Amniotic epithelial cell (primary cell): ENCODE measurements at regions not wholly inside any gene's neighbourhood (a gene's known extent, or its start where the extent isn't known, plus 50 kb on each side); places are given as distances from the start of the nearest gene placed in this dataset.

Experiments
- DNase-seq: peaks from one replicate; pipeline ENCODE4 v3.0.0-alpha.2; 2010; ENCODE audit warnings: low read depth

DNA sequence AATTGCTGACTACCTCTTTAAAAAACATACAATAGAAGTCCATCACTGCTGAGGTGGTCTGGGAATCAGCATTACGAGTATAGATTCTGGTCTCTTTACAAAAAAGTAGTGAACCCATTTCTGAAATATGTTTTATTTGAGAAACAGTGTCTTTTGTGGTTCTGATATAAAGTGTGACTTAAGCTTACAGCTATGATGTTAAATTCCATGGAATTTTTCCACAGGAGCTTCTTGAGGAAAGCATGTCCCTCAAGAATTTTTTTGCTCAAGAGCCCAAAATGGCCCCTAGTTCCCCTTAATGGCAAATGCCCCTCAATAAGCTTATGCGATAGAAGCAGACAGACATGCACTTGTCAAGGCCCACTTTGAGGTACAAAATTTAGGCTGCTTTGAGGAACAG lies 265.7 kb downstream of the FAM170A start:
- DNase-seq: no peak

GRCh38 chr5:119896826-119897536 lies 267.6 kb downstream of the FAM170A start:
- DNase-seq: peak; percentile 3

DNA sequence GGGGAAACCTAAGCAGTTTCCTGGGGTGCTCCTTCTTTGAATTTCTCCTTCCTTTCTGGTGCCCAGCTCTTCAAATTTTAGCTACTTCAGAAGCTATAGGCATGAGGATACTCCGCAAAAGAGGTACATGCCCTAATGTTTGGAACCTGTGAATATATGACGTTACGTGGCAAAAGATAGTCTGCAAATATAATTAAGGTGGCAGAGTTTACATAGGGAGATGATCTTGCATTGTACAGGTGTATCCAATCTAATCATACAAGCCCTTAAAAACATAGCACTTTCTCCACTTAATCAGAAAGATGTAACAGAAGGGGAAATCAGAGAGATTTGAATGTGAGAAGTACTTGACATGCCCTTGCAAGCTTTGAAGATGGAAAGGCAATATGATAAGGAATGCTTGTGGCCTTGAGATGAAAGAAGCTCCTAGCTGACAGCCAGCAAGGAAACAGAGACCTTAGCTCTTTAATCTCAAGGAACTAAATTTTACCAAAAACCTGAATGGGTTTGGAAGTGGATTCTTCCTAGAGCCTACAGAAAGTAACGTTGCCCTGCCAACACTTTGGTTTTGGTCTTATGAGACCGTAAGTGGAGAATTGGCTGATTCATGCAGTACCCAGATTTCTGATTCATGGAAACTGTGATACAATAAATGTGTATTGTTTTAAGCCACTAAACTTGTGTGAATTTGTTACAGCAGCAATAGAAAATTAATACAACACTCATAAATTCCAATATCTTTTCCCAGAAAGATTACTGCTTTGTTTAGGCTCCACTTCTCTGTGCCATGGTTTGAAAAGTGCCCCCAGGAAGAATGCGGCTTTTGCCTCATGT lies 268.4 kb downstream of the FAM170A start:
- no peak for DNase-seq

DNA sequence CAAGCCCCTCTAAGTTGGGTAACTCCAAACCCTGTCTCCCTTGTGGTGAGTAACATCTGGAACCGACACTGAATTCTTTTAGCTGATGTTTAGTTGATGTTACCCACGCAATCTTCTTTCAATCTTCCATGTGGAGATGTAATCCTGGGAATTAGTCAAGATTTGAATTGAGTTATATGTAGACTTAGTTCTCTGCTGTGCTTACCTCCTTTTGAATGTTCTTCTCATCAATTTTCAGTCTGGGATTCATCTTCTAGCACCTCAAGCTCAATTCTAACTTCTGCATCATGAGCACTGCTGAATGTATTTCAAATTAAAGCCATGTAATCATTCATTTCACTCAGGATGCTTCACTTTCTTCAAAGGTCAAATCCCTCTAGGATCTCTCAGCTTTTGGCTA lies 270.6 kb downstream of the FAM170A start:
- peak; percentile 3 for DNase-seq

DNA sequence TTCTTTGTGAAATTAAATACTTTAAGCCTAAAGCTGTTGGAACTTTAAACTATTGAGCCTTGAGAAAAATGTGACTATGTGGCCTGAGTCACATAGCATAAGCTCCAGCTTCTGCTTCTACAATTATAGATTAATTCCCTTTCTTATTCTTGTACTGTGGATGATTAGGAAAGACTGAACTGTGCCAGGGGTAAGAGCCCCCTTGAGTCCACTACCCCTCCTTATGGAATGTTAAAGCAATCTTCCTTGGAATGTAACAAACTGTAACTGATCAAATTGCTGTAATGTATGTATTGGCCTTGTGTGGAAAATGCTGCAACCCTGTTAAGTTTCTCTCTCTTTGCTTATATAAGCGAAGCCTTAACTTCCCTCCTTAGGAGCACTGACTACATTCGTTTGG lies 273.2 kb downstream of the FAM170A start:
- no peak for DNase-seq

DNA sequence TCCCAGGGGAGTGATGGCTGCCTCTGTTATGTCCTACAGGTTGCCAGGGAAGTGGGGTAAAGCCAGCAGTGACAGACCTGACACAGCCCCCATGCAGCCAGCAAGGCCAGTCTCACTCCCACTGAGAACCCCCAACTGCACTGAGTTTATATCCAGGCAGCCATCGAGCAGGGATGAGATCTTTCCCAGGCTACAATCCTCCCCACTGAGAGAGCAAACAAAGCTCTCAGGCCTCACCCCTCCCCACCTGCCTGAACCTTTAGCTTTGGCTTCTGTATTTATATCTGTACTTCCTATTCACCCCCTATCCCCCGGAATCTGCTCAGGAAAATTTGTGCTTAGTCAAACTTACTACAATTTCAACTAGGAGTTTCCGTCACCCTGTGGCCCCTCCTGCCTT lies 284.1 kb downstream of the FAM170A start:
- DNase-seq: no peak

DNA sequence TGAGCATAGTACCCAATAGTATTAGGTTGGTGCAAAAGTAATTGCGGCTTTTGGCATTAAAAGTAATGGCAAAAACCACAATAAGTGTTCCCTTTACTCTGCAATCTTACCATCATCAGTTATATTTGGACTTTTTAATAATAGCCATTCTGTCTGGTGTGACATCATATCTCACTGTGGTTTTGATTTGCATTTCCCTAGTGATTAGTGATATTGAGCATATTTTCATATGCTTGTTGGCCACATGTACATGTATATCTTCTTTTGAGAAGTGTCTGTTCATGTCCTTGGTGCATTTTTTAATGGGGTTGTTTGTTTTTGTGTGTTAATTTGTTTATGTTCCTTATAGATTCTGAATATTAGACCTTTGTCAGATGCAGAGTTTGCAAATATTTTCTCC lies 289.9 kb downstream of the FAM170A start:
- DNase-seq: no peak

- DNase-seq: no peak
Measured at GRCh38 chr5:119926301-119926700, 296.9 kb downstream of the FAM170A start.

- no peak for DNase-seq
Measured at GRCh38 chr5:119928974-119929373, 299.6 kb downstream of the FAM170A start.

DNA sequence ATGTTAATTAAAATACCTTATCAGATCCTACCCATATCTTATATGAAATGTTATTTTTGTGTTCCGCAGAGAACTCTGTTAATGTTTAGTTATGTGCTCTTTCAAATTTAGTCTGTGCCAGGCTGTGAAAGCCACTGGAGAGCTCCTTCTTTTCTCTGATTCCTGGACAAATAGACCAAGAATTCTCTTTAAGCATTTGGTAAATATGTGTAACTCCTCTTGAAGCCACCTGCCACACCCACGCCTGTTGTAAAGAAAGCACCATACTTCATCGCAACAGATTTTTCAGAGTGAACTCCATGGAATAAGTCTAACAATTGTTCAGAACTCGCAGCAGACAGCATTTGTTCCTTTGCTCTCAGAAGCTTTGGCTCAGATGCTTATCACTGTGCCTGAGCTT lies 301.1 kb downstream of the FAM170A start:
- DNase-seq: no peak

GRCh38 chr5:119943148-119943547 lies 313.8 kb downstream of the FAM170A start:
- DNase-seq: peak; percentile 14

- no peak for DNase-seq
Measured at GRCh38 chr5:119945691-119946090, 316.3 kb downstream of the FAM170A start.

- DNase-seq: no peak
Measured at GRCh38 chr5:119948162-119948561, 318.8 kb downstream of the FAM170A start.

DNA sequence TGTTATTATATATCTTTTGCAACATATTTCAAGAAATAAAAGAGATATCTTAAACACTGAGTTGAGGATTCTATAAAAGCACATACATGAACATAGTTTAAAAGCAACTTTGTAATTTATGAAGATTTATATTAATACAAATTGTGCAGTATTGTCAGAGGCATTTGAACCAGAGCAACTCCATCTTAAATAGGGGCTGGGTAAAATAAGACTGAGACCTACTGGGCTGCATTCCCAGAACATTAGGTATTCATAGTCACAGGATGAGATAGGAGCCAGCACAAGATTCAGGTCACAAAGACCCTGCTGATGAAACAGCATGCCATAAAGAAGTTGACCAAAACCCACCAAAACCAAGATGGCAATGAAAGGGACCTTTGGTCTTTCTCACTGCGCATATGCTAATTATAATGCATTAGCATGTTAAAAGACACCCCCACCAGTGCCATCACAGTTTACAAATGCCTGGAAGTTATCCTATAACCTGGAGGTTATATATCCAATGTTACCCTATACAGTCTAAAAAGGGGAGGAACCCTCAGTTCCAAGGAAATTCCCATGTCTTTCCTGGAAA lies 320.2 kb downstream of the FAM170A start:
- no peak for DNase-seq

DNA sequence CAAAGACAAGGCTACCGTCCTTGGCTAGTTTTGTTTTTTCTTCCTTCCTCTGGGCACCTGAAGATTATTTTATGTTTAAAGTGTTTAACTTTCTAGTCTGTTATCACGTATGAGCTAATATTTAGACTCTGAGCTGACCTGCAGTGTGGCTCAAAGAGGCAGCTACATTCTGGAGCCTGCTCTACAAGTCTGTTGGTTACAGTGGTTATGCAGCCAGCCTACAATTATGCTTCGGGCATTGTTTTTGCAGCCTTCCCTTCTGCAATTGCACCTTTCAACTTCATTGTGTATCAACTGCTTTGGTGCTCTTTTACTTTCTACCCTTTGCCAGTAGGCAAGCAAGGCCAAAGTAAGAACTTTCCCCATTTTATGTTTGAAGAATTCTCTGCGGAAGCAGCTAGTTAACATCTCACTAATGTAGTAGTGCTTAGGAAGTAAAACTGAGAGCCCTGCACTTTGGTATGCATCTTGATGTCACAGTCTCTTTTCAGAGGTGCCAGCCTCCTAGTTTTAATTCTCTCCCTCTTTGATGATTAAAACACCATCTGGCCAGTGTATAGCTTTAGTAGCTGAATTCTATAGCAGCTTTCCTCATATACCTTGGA lies 322.1 kb downstream of the FAM170A start:
- DNase-seq: no peak

- DNase-seq: no peak
Measured at GRCh38 chr5:119953474-119953873, 324.1 kb downstream of the FAM170A start.

GRCh38 chr5:119954106-119954505 lies 324.7 kb downstream of the FAM170A start:
- no peak for DNase-seq

DNA sequence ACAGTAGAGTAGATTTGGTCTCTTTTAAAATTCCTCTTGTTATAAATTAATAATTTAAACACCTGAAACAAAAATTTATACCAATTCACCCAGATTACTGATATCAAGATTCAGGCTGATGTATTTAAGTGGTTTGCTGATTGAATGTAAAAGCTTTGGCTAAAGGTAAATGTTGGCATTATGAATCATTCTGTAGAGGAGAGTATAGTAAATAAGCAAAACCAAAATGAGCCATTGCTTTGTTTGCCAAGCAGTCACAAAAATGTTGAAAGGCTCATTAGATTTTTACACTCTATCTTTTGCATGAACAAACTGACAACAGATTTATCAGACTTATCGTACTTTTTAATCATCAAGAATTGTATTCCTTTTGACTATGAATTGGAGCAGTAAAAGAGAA lies 332.6 kb downstream of the FAM170A start:
- DNase-seq: no peak

DNA sequence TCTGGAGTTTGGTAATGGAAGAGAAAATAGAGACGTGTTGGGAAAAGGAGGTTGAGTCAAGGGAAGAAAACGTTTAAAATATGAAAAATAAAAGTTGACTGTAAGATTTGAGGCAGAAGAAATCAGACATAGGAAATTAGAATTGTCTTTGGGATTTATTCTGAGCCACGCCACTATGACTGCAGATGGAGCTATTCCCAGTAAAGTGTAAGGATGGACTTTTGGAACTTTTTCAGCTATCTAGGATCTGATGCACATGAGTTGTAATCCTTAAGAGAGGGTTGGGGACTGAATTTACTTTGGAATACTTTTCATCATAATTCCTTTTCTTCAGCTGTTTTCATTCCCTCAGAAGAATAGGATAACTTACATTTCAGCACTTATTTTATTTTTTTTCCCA lies 336.7 kb downstream of the FAM170A start:
- DNase-seq: no peak

DNA sequence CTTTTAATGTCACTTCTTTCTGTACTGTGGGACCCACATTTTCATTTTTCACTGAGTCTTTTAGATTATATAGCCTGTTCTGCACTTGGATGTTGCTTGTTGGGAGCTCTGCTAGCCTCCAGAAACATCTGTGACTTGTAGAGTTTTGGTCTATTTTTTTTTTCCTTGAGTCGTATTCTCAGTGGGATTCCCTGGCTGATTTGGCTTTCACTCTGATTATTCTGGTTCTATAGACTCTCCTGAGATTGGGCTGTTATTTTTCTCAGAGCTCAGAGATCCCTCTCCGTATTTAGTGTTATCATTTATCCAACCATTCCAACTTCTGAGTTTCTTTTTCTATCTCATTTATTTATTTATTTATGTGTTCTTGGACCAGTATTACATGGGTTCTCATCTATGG lies 339.3 kb downstream of the FAM170A start:
- no peak for DNase-seq

GRCh38 chr5:119987077-119987476 lies 357.7 kb downstream of the FAM170A start:
- DNase-seq: peak; percentile 3

DNA sequence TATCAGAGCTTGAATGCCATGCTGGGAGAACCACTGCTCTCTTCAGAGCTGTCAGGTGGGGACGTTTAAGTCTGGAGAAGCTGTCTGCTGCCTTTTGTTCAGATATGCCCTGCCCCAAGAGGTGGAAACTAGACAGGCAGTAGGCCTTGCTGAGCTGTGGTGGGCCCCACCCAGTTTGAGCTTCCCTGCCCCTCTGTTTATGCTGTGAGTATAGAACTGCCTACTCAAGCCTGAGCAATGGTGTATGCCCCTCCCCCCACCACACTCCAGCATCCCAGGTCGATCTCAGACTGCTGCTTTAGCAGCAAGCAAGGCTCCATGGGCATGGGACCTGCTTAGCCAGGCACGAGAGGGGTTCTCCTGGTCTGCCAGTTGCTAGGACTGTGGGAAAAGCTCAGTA lies 362.3 kb downstream of the FAM170A start:
- DNase-seq: no peak

- no peak for DNase-seq
Measured at GRCh38 chr5:119996128-119996527, 366.8 kb downstream of the FAM170A start.
